IMR-90 (cell line): ENCODE measurements at regions not wholly inside any gene's neighbourhood (a gene's known extent, or its start where the extent isn't known, plus 50 kb on each side); places are given as distances from the start of the nearest gene placed in this dataset.

Source experiments
- ATAC-seq: fragments of 200-7000 bp; cut with Tn5 transposase; 2 replicates; pipeline ENCODE4 v1.9.1; 2020; ENCODE audit warnings: low read depth, mild to moderate bottlenecking, moderate library complexity
- BruUV-seq: library from RNA; stranded (reverse); fragments of 400-500 nt; replicated peaks from 2 replicates; lab custom pipeline; 2021; lab: Mats Ljungman, UMichigan
- CTCF ChIA-PET: fragments of 300-600 bp; formaldehyde crosslinking; extraction: SDS; loops from one replicate; lab custom pipeline; 2021; ENCODE audit warnings: antibody characterized with exemption; lab: Yijun Ruan, JAX
- POLR2A ChIA-PET: fragments of 300-600 bp; sonication (Branson Sonifier 250); formaldehyde crosslinking; loops from one replicate; lab custom pipeline; 2022; ENCODE audit warnings: antibody characterized with exemption; ENCODE audit not compliant: unreplicated experiment; lab: Charles Lee
- DNase-seq: peaks from one replicate; pipeline ENCODE4 v3.0.0; 2013
- H2AFZ ChIP-seq: replicated peaks from 2 replicates; pipeline ENCODE3; 2013; ENCODE audit warnings: low read length, mild to moderate bottlenecking; ENCODE audit not compliant: poor library complexity
- H2AK5ac ChIP-seq: 2 replicates; pipeline ENCODE4 v1.6.1; 2013; ENCODE audit warnings: low read depth, low read length, inconsistent platforms
- H2AK9ac ChIP-seq: replicated peaks from 2 replicates; pipeline ENCODE3; 2013; ENCODE audit warnings: mild to moderate bottlenecking, low read depth, low read length, moderate library complexity; ENCODE audit not compliant: poor library complexity
- H2BK120ac ChIP-seq: 2 replicates; pipeline ENCODE4 v1.6.1; 2013; ENCODE audit warnings: low read depth, low read length, inconsistent platforms
- H2BK15ac ChIP-seq: 3 replicates; pipeline ENCODE4 v1.6.1; 2013; ENCODE audit warnings: low read depth, low read length, inconsistent platforms
- H2BK20ac ChIP-seq: 2 replicates; pipeline ENCODE4 v1.6.1; 2013; ENCODE audit warnings: low read depth, mild to moderate bottlenecking, inconsistent platforms, low read length, moderate library complexity
- H2BK5ac ChIP-seq: 2 replicates; pipeline ENCODE4 v1.6.1; 2013; ENCODE audit warnings: mild to moderate bottlenecking, low read depth, low read length, inconsistent platforms; ENCODE audit not compliant: poor library complexity, severe bottlenecking
- H3K14ac ChIP-seq: replicated peaks from 2 replicates; pipeline ENCODE4 v1.6.1; 2013; ENCODE audit warnings: low read depth, low read length, inconsistent platforms
- H3K18ac ChIP-seq: 2 replicates; pipeline ENCODE4 v1.6.1; 2013; ENCODE audit warnings: low read depth, low read length, control low read depth
- H3K23ac ChIP-seq: 2 replicates; pipeline ENCODE4 v1.6.1; 2013; ENCODE audit warnings: low read depth, low read length, inconsistent platforms
- H3K27ac ChIP-seq: 2 replicates; pipeline ENCODE4 v1.5.1; 2013; ENCODE audit warnings: mild to moderate bottlenecking, control low read depth, low read length; ENCODE audit not compliant: insufficient read depth
- H3K27me3 ChIP-seq: 2 replicates; pipeline ENCODE4 v1.6.1; 2013; ENCODE audit warnings: low read length; ENCODE audit not compliant: control insufficient read depth, insufficient read depth
- H3K36me3 ChIP-seq: 2 replicates; pipeline ENCODE4 v1.6.1; 2013; ENCODE audit warnings: low read length, mixed read lengths; ENCODE audit not compliant: control insufficient read depth, insufficient read depth
- H3K4ac ChIP-seq: 2 replicates; pipeline ENCODE4 v1.6.1; 2013; ENCODE audit warnings: low read depth, low read length, inconsistent platforms
- H3K4me1 ChIP-seq: 2 replicates; pipeline ENCODE4 v1.6.1; 2013; ENCODE audit warnings: low read length, mixed read lengths; ENCODE audit not compliant: control insufficient read depth, insufficient read depth
- H3K4me2 ChIP-seq: 2 replicates; pipeline ENCODE4 v1.6.1; 2013; ENCODE audit warnings: low read depth, mild to moderate bottlenecking, control low read depth, low read length, moderate library complexity
- H3K4me3 ChIP-seq: 2 replicates; pipeline ENCODE4 v1.5.1; 2013; ENCODE audit warnings: low read depth, mild to moderate bottlenecking, control low read depth, low read length, moderate library complexity; ENCODE audit not compliant: insufficient read depth
- H3K56ac ChIP-seq: 2 replicates; pipeline ENCODE4 v1.6.1; 2013; ENCODE audit warnings: low read length, inconsistent platforms; ENCODE audit not compliant: insufficient read depth; ENCODE audit errors: extremely low read depth
- H3K79me1 ChIP-seq, 2 experiments: 2 replicates each; pipeline ENCODE4 v1.6.1; 2013; ENCODE audit warnings: low read length in 2 of 2, inconsistent platforms in 1 of 2, low read depth in 1 of 2
- H3K9ac ChIP-seq: 2 replicates; pipeline ENCODE4 v1.6.1; 2013; ENCODE audit warnings: low read depth, low read length, control low read depth
- H3K9me1 ChIP-seq: 2 replicates; pipeline ENCODE4 v1.6.1; 2013; ENCODE audit warnings: low read length, inconsistent platforms; ENCODE audit not compliant: insufficient read depth
- H3K9me3 ChIP-seq: 2 replicates; pipeline ENCODE4 v1.6.1; 2013; ENCODE audit warnings: low read length; ENCODE audit not compliant: control insufficient read depth, insufficient read depth
- H4K20me1 ChIP-seq: 2 replicates; pipeline ENCODE4 v1.6.1; 2013; ENCODE audit warnings: low read length, inconsistent platforms; ENCODE audit not compliant: insufficient read depth
- H4K5ac ChIP-seq: 2 replicates; pipeline ENCODE4 v1.6.1; 2013; ENCODE audit warnings: mild to moderate bottlenecking, low read depth, low read length, control low read depth
- H4K8ac ChIP-seq, 2 experiments: 2 replicates each; pipeline ENCODE4 v1.6.1; 2013; ENCODE audit warnings: low read depth in 2 of 2, low read length in 2 of 2, control low read depth in 1 of 2, inconsistent platforms in 1 of 2
- H4K91ac ChIP-seq: 2 replicates; pipeline ENCODE4 v1.6.1; 2013; ENCODE audit warnings: low read depth, low read length, inconsistent platforms; ENCODE audit not compliant: insufficient read depth
- BHLHE40 ChIP-seq: fragments of 150-350 bp; IDR thresholded peaks from 2 replicates; pipeline ENCODE4 v1.6.1; 2016; ENCODE audit warnings: mild to moderate bottlenecking, low read depth, low read length
- CEBPB ChIP-seq: IDR thresholded peaks from 2 replicates; pipeline ENCODE4 v1.6.1; 2012; ENCODE audit warnings: low read depth, low read length, improper control_type of control experiment
- CTCF ChIP-seq: conservative IDR thresholded peaks from 2 replicates; pipeline ENCODE4 v1.5.1; 2012; ENCODE audit warnings: mild to moderate bottlenecking, low read depth, low read length, improper control_type of control experiment
- ELK1 ChIP-seq: fragments of 150-350 bp; IDR thresholded peaks from 2 replicates; pipeline ENCODE4 v1.6.1; 2016; ENCODE audit warnings: low read depth, mild to moderate bottlenecking, low read length, moderate library complexity, borderline replicate concordance
- FOS ChIP-seq: fragments of 150-350 bp; IDR thresholded peaks from 2 replicates; pipeline ENCODE4 v1.6.1; 2016; ENCODE audit warnings: low read depth, low read length
- MAFK ChIP-seq: IDR thresholded peaks from 2 replicates; pipeline ENCODE4 v1.6.1; 2012; ENCODE audit warnings: low read depth, low read length, improper control_type of control experiment
- MAZ ChIP-seq: IDR thresholded peaks from 2 replicates; pipeline ENCODE4 v1.6.1; 2012; ENCODE audit warnings: low read depth, mild to moderate bottlenecking, low read length, improper control_type of control experiment, moderate library complexity, borderline replicate concordance
- MXI1 ChIP-seq: IDR thresholded peaks from 2 replicates; pipeline ENCODE4 v1.6.1; 2012; ENCODE audit warnings: low read depth, mild to moderate bottlenecking, low read length, moderate library complexity, borderline replicate concordance
- NFE2L2 ChIP-seq: fragments of 150-350 bp; IDR thresholded peaks from 2 replicates; pipeline ENCODE4 v1.6.1; 2016; ENCODE audit warnings: low read depth, mild to moderate bottlenecking, low read length
- POLR2A ChIP-seq: IDR thresholded peaks from 2 replicates; pipeline ENCODE4 v1.6.1; 2012; ENCODE audit warnings: mild to moderate bottlenecking, low read depth, low read length
- RAD21 ChIP-seq: IDR thresholded peaks from 2 replicates; pipeline ENCODE4 v1.6.1; 2012; ENCODE audit warnings: low read length, improper control_type of control experiment
- SMC3 ChIP-seq: fragments of 150-350 bp; IDR thresholded peaks from 2 replicates; pipeline ENCODE4 v1.6.1; 2016; ENCODE audit warnings: low read depth, mild to moderate bottlenecking, antibody characterized with exemption, low read length, moderate library complexity
- WGBS, 2 experiments: methylation state at CpG; one replicate each; pipeline versions ENCODE4 v1.1.5 to v1.1.7; 2013; ENCODE audit warnings: missing lambda C conversion rate in 2 of 2; ENCODE audit not compliant: insufficient read length in 1 of 2; ENCODE audit errors: extremely low coverage in 2 of 2; 5-methylcytosine and 5-hydroxymethylcytosine counted together
- dilution Hi-C: fragments of 300-500 bp; cut with HindIII; formaldehyde crosslinking; loops from one replicate; pipeline ENCODE4 v1.14.3; 2018; ENCODE audit warnings: low sequenced_read_pairs; ENCODE audit not compliant: unreplicated experiment
- in situ Hi-C: fragments of 300-500 bp; cut with MboI; formaldehyde crosslinking; loops from 3 replicates; pipeline ENCODE4 v1.14.3; 2019; ENCODE audit warnings: low sequenced_read_pairs, inconsistent platforms, mixed read lengths
- intact Hi-C: fragments of 100-400 bp; cut with micrococcal nuclease; formaldehyde crosslinking; loops from 2 replicates; pipeline ENCODE4 v1.10.0; 2022
- TF ChIP-seq, protein P1 (sequence below): fragments of 150-350 bp; IDR thresholded peaks from 2 replicates; pipeline ENCODE4 v1.6.1; 2017; ENCODE audit warnings: mild to moderate bottlenecking, antibody characterized with exemption, low read length, low read depth

DNA sequence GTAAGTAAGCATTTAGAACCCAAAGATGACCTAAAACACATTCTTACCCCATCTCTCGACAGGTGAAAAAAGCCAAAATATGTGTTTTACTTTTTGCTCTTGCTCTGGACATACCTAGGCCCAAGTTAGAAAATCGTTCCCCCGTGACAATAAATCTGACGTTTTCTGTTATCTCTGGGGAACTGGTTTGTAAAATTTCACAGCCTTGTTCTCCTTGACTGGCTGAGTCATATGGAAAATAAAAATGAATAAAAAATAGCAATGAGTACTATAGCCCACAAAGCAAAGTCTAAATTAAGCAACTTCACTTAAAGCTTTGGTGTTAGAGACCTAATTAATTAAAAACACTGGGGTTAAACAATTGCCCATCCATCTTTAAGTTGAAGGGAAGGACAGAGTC, 286.9 kb upstream of the CLINT1 start:
- no CpG with 5 or more reads among the region's 4 CpGs for WGBS, 2 experiments
- in situ Hi-C loops = no loop called here
- H2BK15ac ChIP-seq = no peak overlapping the region
- no peaks in the 10 kb centered on the region for H3K27me3 ChIP-seq
- no peak overlapping the region for H3K14ac ChIP-seq
- no peaks in the 10 kb centered on the region for H3K9me1 ChIP-seq
- no peak overlapping the region for H3K56ac ChIP-seq
- intact Hi-C loops = no loop called here
- H4K20me1 ChIP-seq = no peaks in the 10 kb centered on the region
- no peak overlapping the region for H2BK5ac ChIP-seq
- no peak overlapping the region for H3K18ac ChIP-seq
- no peak overlapping the region for H3K23ac ChIP-seq
- ATAC-seq (no peak), DNase-seq (no peak)
- no peak overlapping the region for H4K8ac ChIP-seq
- no peak overlapping the region for H3K4ac ChIP-seq
- H3K4me3 ChIP-seq = no peak overlapping the region
- no peaks in the 10 kb centered on the region for H3K79me1 ChIP-seq
- H3K36me3 ChIP-seq = no peaks in the 10 kb centered on the region
- POLR2A ChIA-PET = no interaction called here
- H2BK120ac ChIP-seq = no peak overlapping the region
- H3K27ac ChIP-seq = no peak overlapping the region
- BruUV-seq = no TSS peak
- dilution Hi-C loops = no loop called here
- no peak overlapping the region for H2AK5ac ChIP-seq
- H4K91ac ChIP-seq = no peak overlapping the region
- H3K4me2 ChIP-seq = no peak overlapping the region
- H4K5ac ChIP-seq = no peak overlapping the region
- TF ChIP-seq, protein P1, sequence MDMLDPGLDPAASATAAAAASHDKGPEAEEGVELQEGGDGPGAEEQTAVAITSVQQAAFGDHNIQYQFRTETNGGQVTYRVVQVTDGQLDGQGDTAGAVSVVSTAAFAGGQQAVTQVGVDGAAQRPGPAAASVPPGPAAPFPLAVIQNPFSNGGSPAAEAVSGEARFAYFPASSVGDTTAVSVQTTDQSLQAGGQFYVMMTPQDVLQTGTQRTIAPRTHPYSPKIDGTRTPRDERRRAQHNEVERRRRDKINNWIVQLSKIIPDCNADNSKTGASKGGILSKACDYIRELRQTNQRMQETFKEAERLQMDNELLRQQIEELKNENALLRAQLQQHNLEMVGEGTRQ = no peak
- TF ChIP-seq FOS = no peak
- TF ChIP-seq CEBPB = no peak
- TF ChIP-seq BHLHE40 = no peak
- no peak for TF ChIP-seq POLR2A
- no peak for TF ChIP-seq MXI1
- TF ChIP-seq SMC3 = no peak
- TF ChIP-seq MAFK = no peak
- TF ChIP-seq CTCF = no peak
- no peak for TF ChIP-seq NFE2L2
- TF ChIP-seq ELK1 = no peak
- no peak for TF ChIP-seq MAZ
- TF ChIP-seq RAD21 = no peak
- no peak overlapping the region for H2AK9ac ChIP-seq
- no peak overlapping the region for H2AFZ ChIP-seq
- CTCF ChIA-PET = no interaction called here
- no peaks in the 10 kb centered on the region for H3K4me1 ChIP-seq
- no peaks in the 10 kb centered on the region for H3K9me3 ChIP-seq
- no peak overlapping the region for H3K9ac ChIP-seq
- H2BK20ac ChIP-seq = no peak overlapping the region
